A549 (cell line): ENCODE measurements at regions not wholly inside any gene's neighbourhood (a gene's known extent, or its start where the extent isn't known, plus 50 kb on each side); places are given as distances from the start of the nearest gene placed in this dataset.

Source experiments
- BHLHE40 ChIP-seq: IDR thresholded peaks from 2 replicates; pipeline ENCODE4 v1.6.1; 2012; ENCODE audit warnings: low read depth, low read length, inconsistent platforms
- CEBPB ChIP-seq, 2 experiments: fragments of >200 bp in 1 of 2; sonication (Bioruptor Twin) in 1 of 2; formaldehyde crosslinking in 1 of 2; IDR thresholded peaks; 2 replicates each; pipeline ENCODE4 v1.6.1; 2012 to 2016
- CHD4 ChIP-seq: fragments of 200-600 bp; sonication (generic); IDR thresholded peaks from 2 replicates; pipeline ENCODE4 v1.6.1; 2016; ENCODE audit warnings: antibody characterized with exemption, mild to moderate bottlenecking, borderline replicate concordance
- CTCF ChIP-seq: fragments of >200 bp; sonication (Bioruptor Twin); formaldehyde crosslinking; IDR thresholded peaks from 3 replicates; pipeline ENCODE4 v1.5.1; 2016
- EP300 ChIP-seq, 2 experiments: fragments of >200 bp; sonication (Bioruptor Twin); formaldehyde crosslinking; IDR thresholded peaks; 2 replicates in 1 of 2; 3 replicates in 1 of 2; pipeline ENCODE4 v1.6.1; 2016 to 2017
- FOSL2 ChIP-seq, 2 experiments: fragments of 450-650 bp in 1 of 2; fragments of >200 bp in 1 of 2; sonication (Bioruptor Twin) in 1 of 2; formaldehyde crosslinking; IDR thresholded peaks; 2 replicates each; pipeline versions ENCODE4 v1.5.0 to v1.6.1; 2016 to 2020; ENCODE audit warnings: mild to moderate bottlenecking in 1 of 2, moderate library complexity in 1 of 2
- KDM5A ChIP-seq: fragments of 200-600 bp; sonication (generic); IDR thresholded peaks from 2 replicates; pipeline ENCODE4 v1.6.1; 2016; ENCODE audit warnings: antibody characterized with exemption, mild to moderate bottlenecking
- MAX ChIP-seq: IDR thresholded peaks from 2 replicates; pipeline ENCODE4 v1.6.1; 2012
- MAZ ChIP-seq: fragments of 150-350 bp; IDR thresholded peaks from 2 replicates; pipeline ENCODE4 v1.6.1; 2014; ENCODE audit warnings: antibody characterized with exemption, low read depth, low read length, borderline replicate concordance
- NFE2L2 ChIP-seq: fragments of 150-350 bp; conservative IDR thresholded peaks from 2 replicates; pipeline ENCODE4 v1.6.1; 2014; ENCODE audit warnings: low read length
- NPAS2 ChIP-seq: fragments of 250-450 bp; sonication (Bioruptor Pico); IDR thresholded peaks from 2 replicates; pipeline ENCODE4 v1.8.0; 2022; ENCODE audit warnings: mild to moderate bottlenecking, moderate library complexity, borderline replicate concordance
- NR3C1 ChIP-seq: fragments of >200 bp; sonication (Bioruptor Twin); formaldehyde crosslinking; IDR thresholded peaks from 3 replicates; pipeline ENCODE4 v1.6.1; 2017
- POLR2A ChIP-seq: IDR thresholded peaks from 2 replicates; pipeline ENCODE4 v1.6.1; 2012; ENCODE audit warnings: mild to moderate bottlenecking, low read length
- REST ChIP-seq: fragments of 200-600 bp; sonication (generic); IDR thresholded peaks from 2 replicates; pipeline ENCODE4 v1.6.1; 2016; ENCODE audit warnings: antibody characterized with exemption, mild to moderate bottlenecking, moderate library complexity

GRCh38 chr2:17058772-17059402 lies 393.3 kb upstream of the CYRIA start:
- TF ChIP-seq CTCF (no peak), CHD4 (no peak), REST (no peak), CEBPB (IDR thresholded peaks at IDR 0.05) (no peak), FOSL2 (IDR thresholded peaks at IDR 0.05) (no peak), FOSL2 (CRISPR knock-in tag; IDR thresholded peaks at IDR 0.05) (no peak), MAZ (no peak), EP300 (IDR thresholded peaks at IDR 0.05) (no peak), MAX (no peak), POLR2A (no peak), KDM5A (no peak), NFE2L2 (no peak), NPAS2 (CRISPR knock-in tag) (no peak), BHLHE40 (no peak), NR3C1 (no peak)
